BE2C (cell line): ENCODE measurements at regions not wholly inside any gene's neighbourhood (a gene's known extent, or its start where the extent isn't known, plus 50 kb on each side); places are given as distances from the start of the nearest gene placed in this dataset.

Source experiments
- DNase-seq: peaks from one replicate; pipeline ENCODE4 v3.0.0-alpha.2; 2020
- H3K27me3 ChIP-seq: fragments of 250-450 bp; sonication (Bioruptor Pico); 2 replicates; pipeline ENCODE4 v1.5.1; 2020; ENCODE audit warnings: mild to moderate bottlenecking
- H3K36me3 ChIP-seq: fragments of 250-450 bp; sonication (Bioruptor Pico); 2 replicates; pipeline ENCODE4 v1.5.1; 2020; ENCODE audit warnings: mild to moderate bottlenecking
- H3K4me1 ChIP-seq: fragments of 250-450 bp; sonication (Bioruptor Pico); 2 replicates; pipeline ENCODE4 v1.5.1; 2020
- H3K4me3 ChIP-seq: 2 replicates; pipeline ENCODE4 v1.5.1; 2011; ENCODE audit warnings: low read depth, low read length
- H3K9me3 ChIP-seq: fragments of 250-450 bp; sonication (Bioruptor Pico); 2 replicates; pipeline ENCODE4 v1.5.1; 2020
- TF ChIP-seq, protein P1 (sequence below): IDR thresholded peaks from 2 replicates; pipeline ENCODE4 v1.5.1; 2012; ENCODE audit warnings: mild to moderate bottlenecking, low read depth, low read length

DNA sequence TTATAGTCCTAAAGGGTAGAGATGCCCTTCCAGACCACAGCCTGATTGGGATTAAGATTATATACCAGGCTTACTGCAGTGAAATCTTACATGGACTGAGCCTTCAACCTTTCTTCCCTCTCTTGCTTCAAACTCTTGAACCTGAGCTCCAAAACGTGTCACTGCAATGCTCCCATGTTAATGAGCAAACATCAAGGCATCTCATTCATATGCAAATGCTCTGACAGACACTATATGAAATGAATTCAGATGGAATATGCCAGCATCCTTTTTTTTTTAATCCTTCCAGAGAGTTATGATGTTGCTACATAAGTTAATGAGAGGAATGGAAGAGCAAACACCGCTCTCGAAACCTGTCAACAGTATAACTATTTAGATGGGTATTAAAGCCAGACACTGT is 611.9 kb upstream of the CDH11 start:
- Histone ChIP-seq H3K4me3 (no peak overlapping the region), H3K9me3 (no peaks in the 10 kb centered on the region), H3K36me3 (no peaks in the 10 kb centered on the region), H3K27me3 (no peaks in the 10 kb centered on the region), H3K4me1 (peaks cover 7% of the 10 kb centered on the region)
- TF ChIP-seq, protein P1, sequence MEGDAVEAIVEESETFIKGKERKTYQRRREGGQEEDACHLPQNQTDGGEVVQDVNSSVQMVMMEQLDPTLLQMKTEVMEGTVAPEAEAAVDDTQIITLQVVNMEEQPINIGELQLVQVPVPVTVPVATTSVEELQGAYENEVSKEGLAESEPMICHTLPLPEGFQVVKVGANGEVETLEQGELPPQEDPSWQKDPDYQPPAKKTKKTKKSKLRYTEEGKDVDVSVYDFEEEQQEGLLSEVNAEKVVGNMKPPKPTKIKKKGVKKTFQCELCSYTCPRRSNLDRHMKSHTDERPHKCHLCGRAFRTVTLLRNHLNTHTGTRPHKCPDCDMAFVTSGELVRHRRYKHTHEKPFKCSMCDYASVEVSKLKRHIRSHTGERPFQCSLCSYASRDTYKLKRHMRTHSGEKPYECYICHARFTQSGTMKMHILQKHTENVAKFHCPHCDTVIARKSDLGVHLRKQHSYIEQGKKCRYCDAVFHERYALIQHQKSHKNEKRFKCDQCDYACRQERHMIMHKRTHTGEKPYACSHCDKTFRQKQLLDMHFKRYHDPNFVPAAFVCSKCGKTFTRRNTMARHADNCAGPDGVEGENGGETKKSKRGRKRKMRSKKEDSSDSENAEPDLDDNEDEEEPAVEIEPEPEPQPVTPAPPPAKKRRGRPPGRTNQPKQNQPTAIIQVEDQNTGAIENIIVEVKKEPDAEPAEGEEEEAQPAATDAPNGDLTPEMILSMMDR, result no peak
- DNase-seq, result no peak

- H3K4me1 ChIP-seq, result no peaks in the 10 kb centered on the region
- TF ChIP-seq, protein P1, result no peak
- H3K36me3 ChIP-seq, result no peaks in the 10 kb centered on the region
- DNase-seq, result no peak
- H3K9me3 ChIP-seq, result no peaks in the 10 kb centered on the region
- no peak overlapping the region for H3K4me3 ChIP-seq
- no peaks in the 10 kb centered on the region for H3K27me3 ChIP-seq
Observed at GRCh38 chr16:65731833-65732232, 610.0 kb upstream of the CDH11 start.

DNA sequence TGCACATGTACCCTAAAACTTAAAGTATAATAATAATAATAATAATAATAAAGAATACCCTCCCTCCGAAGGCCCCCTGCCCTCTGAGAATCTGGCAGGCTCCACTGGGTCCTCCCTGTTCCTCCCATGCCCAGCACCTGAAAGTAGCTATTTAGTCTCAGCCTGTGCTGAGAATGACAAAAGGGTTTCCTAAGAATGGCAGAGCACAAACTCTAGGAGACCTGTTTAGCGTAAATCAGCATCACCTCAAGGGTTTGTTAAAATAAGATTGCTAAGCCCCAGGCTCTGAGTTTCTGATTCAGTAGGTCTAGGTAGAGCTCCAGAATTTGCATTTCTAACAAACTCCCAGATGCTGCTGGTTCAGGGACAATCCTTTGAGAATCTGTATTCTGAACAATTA is 606.8 kb upstream of the CDH11 start:
- no peak for DNase-seq

GRCh38 chr16:65728167-65728566 is 606.3 kb upstream of the CDH11 start:
- Histone ChIP-seq H3K4me3 (no peak overlapping the region), H3K27me3 (no peaks in the 10 kb centered on the region), H3K9me3 (no peaks in the 10 kb centered on the region), H3K4me1 (peaks cover 6% of the 10 kb centered on the region), H3K36me3 (no peaks in the 10 kb centered on the region)
- TF ChIP-seq, protein P1, result no peak
- no peak for DNase-seq

More for the DNA sequence above, 606.8 kb upstream of the CDH11 start:
- Histone ChIP-seq H3K4me3 (no peak overlapping the region), H3K27me3 (no peaks in the 10 kb centered on the region), H3K36me3 (no peaks in the 10 kb centered on the region), H3K9me3 (no peaks in the 10 kb centered on the region), H3K4me1 (peaks cover 6% of the 10 kb centered on the region)
- TF ChIP-seq, protein P1, result no peak

DNA sequence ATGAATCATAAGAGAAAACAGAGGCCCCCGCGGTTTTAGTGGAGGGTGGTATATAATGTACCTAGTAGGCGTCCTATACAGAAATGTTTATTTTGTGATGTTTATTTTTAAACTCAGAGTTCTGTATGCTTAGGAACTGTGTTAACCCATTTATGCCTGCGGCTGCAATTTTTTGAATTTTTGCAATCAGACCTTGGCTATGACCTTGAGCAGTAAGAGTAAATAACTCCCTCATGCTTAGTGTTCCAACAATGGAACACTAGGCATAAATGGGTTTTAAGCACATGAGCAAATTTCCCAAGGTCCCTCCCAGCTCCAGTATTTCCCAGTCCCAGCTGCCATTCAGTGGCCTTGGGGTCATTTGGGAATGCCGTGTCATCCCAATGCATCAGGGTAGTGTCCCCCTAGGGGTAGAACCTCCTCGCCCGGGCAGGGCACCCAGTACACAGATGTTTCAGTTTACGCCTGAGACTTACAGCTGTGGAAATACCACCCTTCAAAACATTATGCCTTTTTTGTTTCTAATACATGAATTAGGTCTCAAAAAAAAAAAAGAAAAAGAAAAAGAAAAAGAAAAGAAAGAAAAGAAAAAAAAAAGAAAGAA is 605.8 kb upstream of the CDH11 start:
- TF ChIP-seq, protein P1, result no peak
- Histone ChIP-seq H3K9me3 (no peaks in the 10 kb centered on the region), H3K27me3 (no peaks in the 10 kb centered on the region), H3K4me3 (no peak overlapping the region), H3K4me1 (peaks cover 6% of the 10 kb centered on the region), H3K36me3 (no peaks in the 10 kb centered on the region)
- no peak for DNase-seq

DNA sequence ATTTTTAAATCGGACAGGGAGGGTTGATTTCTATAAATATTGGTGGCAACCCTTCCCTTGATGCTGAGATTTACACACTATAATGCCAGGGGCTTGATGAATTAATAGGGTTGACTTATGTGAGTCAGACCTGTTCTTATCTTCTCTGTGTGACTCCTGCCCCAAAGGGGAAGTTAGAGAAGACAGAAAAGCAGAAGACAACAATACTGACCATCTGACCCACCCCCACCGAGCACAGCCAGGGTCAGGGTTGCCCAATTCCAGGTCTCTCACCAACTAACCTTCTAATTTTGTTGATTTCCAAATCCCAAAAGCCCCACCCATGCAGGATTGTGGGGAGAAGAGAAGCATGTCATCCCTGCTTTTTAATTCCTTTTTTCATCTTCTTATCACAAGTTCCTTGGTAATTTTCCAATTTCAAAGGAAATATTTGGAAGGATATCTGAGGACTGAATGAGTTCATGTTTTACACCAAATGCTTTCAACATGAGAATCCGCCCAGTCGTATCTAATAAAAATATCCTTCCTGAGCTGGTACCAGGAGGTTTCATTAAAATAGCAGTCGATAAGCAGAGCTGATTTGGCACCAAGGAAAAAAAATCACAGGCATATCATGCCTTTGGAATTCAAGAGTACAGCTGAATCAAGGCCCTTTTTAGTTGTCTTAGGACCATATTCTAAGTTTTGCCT is 603.4 kb upstream of the CDH11 start:
- H3K4me3 ChIP-seq, result no peak overlapping the region
- no peaks in the 10 kb centered on the region for H3K36me3 ChIP-seq
- peaks cover 6% of the 10 kb centered on the region for H3K4me1 ChIP-seq
- DNase-seq, result no peak
- H3K27me3 ChIP-seq, result no peaks in the 10 kb centered on the region
- TF ChIP-seq, protein P1, result no peak
- H3K9me3 ChIP-seq, result no peaks in the 10 kb centered on the region
